ENCODE measurements at regions not wholly inside any gene's neighbourhood (a gene's known extent, or its start where the extent isn't known, plus 50 kb on each side); places are given as distances from the start of the nearest gene placed in this dataset.

GRCh38 chr1:106027871-106028270 is 1028.6 kb upstream of the PRMT6 start:
- CTCF ChIA-PET: no interaction called here
- H4K20me1 ChIP-seq (ENCODE audit: control insufficient read depth, insufficient read depth): no peaks in the 10 kb centered on the region
- no peak overlapping the region for H3K9ac ChIP-seq (ENCODE audit: control insufficient read depth, insufficient read depth, low read length)
- in situ Hi-C loops (cut with MboI) (no loop called here), intact Hi-C loops (cut with micrococcal nuclease; ENCODE audit: unreplicated experiment) (no loop called here)
- 62% methylated on average over 2 of the region's 2 CpGs for WGBS (ENCODE audit: insufficient coverage, insufficient replicate concordance, low lambda C conversion rate, missing lambda C conversion rate)
- no TSS peak for BruUV-seq (replicated peaks)
- FAIRE-seq: no peak
- no peak overlapping the region for H3K4me3 ChIP-seq
- POLR2A ChIA-PET: no interaction called here
- SMC1A ChIA-PET (ENCODE audit: uncharacterized antibody, unreplicated experiment): no interaction called here
- H3K79me2 ChIP-seq (ENCODE audit: control insufficient read depth, insufficient read depth, low read length): no peaks in the 10 kb centered on the region
- no peaks in the 10 kb centered on the region for H3K4me1 ChIP-seq (ENCODE audit: control insufficient read depth, insufficient read depth, low read length)
- H3K36me3 ChIP-seq (ENCODE audit: control insufficient read depth in 2 of 2, insufficient read depth in 2 of 2, low read length in 1 of 2): no peaks in the 10 kb centered on the region
- H3K4me2 ChIP-seq (ENCODE audit: control insufficient read depth, insufficient read depth): no peak overlapping the region
- no peak overlapping the region for H3K27ac ChIP-seq (ENCODE audit: control insufficient read depth, insufficient read depth)
- ATAC-seq: no peak
- H2AFZ ChIP-seq (ENCODE audit: control insufficient read depth, low read depth, low read length): no peak overlapping the region
- no peaks in the 10 kb centered on the region for H3K27me3 ChIP-seq (replicated peaks in 1 of 2; ENCODE audit: control insufficient read depth in 2 of 2, insufficient read depth in 2 of 2, low read length in 1 of 2)
- no peaks in the 10 kb centered on the region for H3K9me3 ChIP-seq (replicated peaks; ENCODE audit: control insufficient read depth, insufficient read depth, low read length)
- RAD21 ChIA-PET (ENCODE audit: unreplicated experiment): no interaction called here
- DNase-seq (ENCODE audit: low read depth, low spot score): no peak
- TF ChIP-seq BACH1 (IDR thresholded peaks at IDR 0.05; ENCODE audit: borderline replicate concordance) (no peak), LARP7 (IDR thresholded peaks at IDR 0.05) (no peak), ZNF24 (IDR thresholded peaks at IDR 0.05) (no peak), IKZF1 (conservative IDR thresholded peaks at IDR 0.05) (no peak), CREM (IDR thresholded peaks at IDR 0.05; ENCODE audit: low read depth) (no peak), HDAC2 (IDR thresholded peaks at IDR 0.05) (no peak), KLF5 (IDR thresholded peaks at IDR 0.05; ENCODE audit: partially characterized antibody) (no peak), CBX3 (IDR thresholded peaks at IDR 0.05; ENCODE audit: borderline replicate concordance, low read depth) (no peak), SPI1 (IDR thresholded peaks at IDR 0.05; ENCODE audit: borderline replicate concordance, insufficient read depth, low read depth, low read length) (no peak), NKRF (conservative IDR thresholded peaks at IDR 0.05) (no peak), ZNF687 (IDR thresholded peaks at IDR 0.05) (no peak), MYC (IDR thresholded peaks at IDR 0.05; ENCODE audit: insufficient read depth, insufficient read length, insufficient replicate concordance, low read length, severe bottlenecking) (no peak), ATF7 (IDR thresholded peaks at IDR 0.05; ENCODE audit: low read depth) (no peak), CTCF (IDR thresholded peaks at IDR 0.05 in 2 of 3, conservative IDR thresholded peaks at IDR 0.05 in 1 of 3; ENCODE audit: control insufficient read depth in 2 of 3, extremely low read depth in 1 of 3, insufficient read depth in 1 of 3, low read depth in 3 of 3, low read length in 3 of 3) (no peak), RAD51 (IDR thresholded peaks at IDR 0.05) (no peak)

All from GM12878 (cell line).